OCI-M1 (cell line): ENCODE measurements at regions not wholly inside any gene's neighbourhood (a gene's known extent, or its start where the extent isn't known, plus 50 kb on each side); places are given as distances from the start of the nearest gene placed in this dataset.
"Not testable (repeated sequence)": the region's sequence is repeated elsewhere in the genome, so short reads cannot be mapped to it uniquely, and the experiment has no call there.

Experiments used
- DNase-seq: peaks from one replicate; lab custom pipeline; 2025; lab: John Stamatoyannopoulos, UW

GRCh38 chr12:25875661-25876060 is 82.8 kb upstream of the RASSF8 start:
- peak; percentile 33 for DNase-seq

DNA sequence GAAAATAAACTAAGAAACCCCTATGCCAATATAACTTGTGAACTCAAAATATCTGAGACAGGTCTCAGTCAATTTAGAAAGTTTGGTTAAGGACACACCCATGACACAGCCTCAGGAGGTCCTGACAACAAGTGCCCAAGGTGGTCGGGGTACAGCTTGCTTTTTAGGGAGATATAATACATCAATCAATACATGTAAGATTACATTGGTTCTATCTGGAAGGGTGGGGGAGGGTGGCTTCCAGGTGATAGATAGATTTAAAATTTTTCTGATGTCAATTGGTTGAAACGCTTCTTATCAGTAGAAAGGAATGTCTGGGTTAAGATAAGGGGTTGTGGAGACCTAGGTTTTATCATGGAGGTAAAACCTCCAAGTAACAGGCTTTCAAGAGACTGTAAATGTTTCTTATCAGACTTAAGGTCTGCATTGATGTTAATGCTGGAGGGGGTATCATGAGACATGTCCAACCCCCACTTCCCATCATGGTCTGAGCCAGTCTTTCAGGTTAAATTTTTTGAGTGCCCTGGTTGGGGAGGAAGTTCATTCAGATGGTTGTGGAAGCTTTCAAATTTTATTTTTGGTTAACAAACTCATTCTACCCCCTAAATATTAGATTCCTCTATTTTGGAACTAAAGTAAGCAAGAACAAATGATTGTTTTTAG is 82.0 kb upstream of the RASSF8 start:
- peak; percentile 59 for DNase-seq

DNA sequence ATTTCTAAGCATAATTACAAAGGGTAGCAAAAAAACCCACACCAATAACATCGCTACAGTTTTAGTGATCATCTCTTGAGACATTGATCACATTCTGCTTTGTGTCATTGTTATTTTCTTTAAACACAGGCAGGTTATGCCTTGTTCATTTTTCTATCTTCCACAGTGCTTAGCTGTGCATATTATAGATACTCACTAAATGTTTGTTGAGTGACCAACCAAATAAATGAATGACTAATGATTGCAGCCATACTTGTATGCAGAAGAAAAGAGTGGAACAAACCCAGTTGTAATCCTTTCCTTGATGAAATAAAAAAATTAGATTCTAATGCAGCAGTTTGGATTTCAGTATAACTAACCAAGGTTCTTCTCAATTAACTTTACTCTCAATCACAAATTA is 81.0 kb upstream of the RASSF8 start:
- DNase-seq = no peak

- DNase-seq = no peak
Measured at GRCh38 chr12:25882266-25882665, 76.2 kb upstream of the RASSF8 start.

- DNase-seq = peak; percentile 73
Measured at GRCh38 chr12:25883026-25883916, 75.2 kb upstream of the RASSF8 start.

DNA sequence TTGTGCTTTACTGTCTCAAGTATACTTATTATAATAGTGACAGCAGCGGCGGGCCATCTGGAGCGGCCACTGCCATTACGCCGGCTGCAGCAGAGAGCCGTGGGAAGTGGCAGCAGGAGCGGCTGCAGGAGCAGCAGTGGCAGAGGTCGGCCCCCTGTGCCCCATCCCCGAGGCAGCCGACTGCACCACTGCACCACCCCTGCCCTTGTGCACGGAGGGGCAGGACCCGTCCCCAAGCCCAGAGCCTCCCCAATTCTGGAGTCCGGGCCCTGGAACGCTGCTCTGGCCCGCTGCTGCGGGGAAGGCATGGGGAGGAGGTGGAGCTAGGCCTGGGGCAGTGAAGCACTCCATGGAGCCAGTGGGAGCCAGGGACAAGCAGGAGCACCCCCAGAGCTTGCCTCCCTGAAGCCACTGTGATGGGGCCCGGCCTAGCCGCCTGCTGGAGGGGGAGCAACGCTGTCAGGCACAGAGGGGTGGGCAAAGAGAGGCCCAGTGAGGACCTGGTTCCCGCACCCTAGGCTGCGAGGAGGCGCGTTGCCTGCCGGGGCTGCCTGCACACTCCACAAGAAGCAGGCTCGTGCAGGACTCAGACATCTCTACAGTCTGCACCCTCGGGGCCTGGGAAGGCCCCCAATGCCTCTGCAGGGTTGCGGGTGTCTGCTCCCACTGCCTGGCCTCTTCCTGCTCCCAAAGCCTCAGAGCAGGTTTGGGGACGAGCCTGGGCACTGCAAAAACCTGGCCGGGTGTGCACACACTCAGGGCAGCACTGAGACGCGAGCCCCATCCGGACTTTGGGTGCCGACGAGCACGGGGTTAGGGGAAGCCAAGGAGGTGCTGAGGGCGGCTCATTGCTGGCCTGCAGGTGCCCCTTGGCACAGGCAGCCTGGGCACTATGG is 74.2 kb upstream of the RASSF8 start:
- no peak for DNase-seq

GRCh38 chr12:25884920-25885234 is 73.6 kb upstream of the RASSF8 start:
- DNase-seq = no peak

- no peak for DNase-seq
Measured at GRCh38 chr12:25886396-25886795, 72.1 kb upstream of the RASSF8 start.

DNA sequence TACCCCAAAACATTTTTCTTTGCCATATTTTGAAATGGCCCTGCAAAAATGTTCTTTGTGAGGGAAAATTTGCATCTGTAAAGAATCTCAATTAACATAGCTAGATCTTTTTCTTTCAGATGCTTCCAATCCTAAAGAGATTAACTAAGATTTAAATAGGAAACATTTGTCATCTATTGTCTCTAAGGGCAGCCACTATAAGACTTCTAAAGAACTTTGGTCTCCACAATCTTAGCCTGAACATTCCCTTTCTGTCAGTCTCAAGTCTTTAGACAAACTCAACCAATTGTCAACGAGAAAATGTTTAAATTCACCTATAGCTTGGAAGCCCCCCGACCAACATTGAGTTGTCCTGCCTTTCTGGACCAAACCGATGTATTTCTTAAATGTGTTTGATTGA is 71.1 kb upstream of the RASSF8 start:
- DNase-seq = no peak

- no peak for DNase-seq
Measured at GRCh38 chr12:25889185-25889584, 69.3 kb upstream of the RASSF8 start.

GRCh38 chr12:25891095-25891494 is 67.4 kb upstream of the RASSF8 start:
- not testable (repeated sequence) for DNase-seq

- DNase-seq = peak; percentile 30
Measured at GRCh38 chr12:25894759-25895158, 63.7 kb upstream of the RASSF8 start.

- peak; percentile 32 for DNase-seq
Measured at GRCh38 chr12:25896981-25897380, 61.5 kb upstream of the RASSF8 start.

GRCh38 chr12:25903603-25904245 is 54.8 kb upstream of the RASSF8 start:
- no peak for DNase-seq

DNA sequence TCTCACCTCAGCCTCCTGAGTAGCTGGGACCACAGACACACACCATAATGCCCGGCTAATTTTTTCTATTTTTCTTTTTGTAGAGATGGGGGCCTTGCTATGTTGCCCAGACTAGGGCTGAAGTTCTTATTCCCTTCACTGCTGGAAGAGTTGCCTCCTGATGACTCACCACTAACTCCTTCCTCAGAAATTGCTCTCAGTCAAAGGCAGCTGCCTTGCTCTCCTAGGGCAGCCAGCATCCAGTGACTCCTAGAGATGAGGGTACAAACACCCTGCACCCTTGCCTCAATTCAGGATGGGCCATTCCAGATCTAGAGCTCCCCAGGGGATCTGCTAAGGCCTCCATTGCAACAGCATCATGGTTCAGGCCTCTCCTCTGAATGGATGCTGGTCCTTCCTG is 54.0 kb upstream of the RASSF8 start:
- DNase-seq = no peak

GRCh38 chr12:25906651-25907340 is 51.7 kb upstream of the RASSF8 start:
- no peak for DNase-seq
